ENCODE measurements at regions not wholly inside any gene's neighbourhood (a gene's known extent, or its start where the extent isn't known, plus 50 kb on each side); places are given as distances from the start of the nearest gene placed in this dataset.
"Not testable (repeated sequence)": the region's sequence is repeated elsewhere in the genome, so short reads cannot be mapped to it uniquely, and the experiment has no call there.

- DNase-seq: no peak
These were observed 262.0 kb downstream of the PLK2 start for GRCh38 chr5:58197875-58198274.

- DNase-seq: no peak
These were observed 268.4 kb downstream of the PLK2 start for GRCh38 chr5:58191443-58191842.

DNA sequence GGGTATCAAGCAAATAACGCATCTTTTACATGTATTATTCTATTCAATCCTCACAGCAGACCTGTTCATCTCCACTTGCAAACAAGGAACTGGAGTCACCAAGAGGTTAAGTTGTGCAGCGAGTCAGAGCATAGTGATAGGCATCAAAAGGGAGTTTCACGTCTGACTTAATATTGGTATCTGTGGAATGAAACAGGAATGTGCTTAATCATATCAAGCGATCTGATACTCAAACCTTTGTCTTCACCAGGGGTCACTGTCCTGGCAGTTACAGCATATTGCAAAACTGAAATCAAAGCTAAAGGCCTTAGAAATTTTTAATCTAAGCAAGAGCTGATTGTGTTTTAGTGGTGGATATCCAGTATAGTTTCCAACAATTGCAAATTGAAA lies 271.6 kb downstream of the PLK2 start:
- DNase-seq: no peak

- DNase-seq: no peak
These were observed 272.2 kb downstream of the PLK2 start for GRCh38 chr5:58187432-58188261.

DNA sequence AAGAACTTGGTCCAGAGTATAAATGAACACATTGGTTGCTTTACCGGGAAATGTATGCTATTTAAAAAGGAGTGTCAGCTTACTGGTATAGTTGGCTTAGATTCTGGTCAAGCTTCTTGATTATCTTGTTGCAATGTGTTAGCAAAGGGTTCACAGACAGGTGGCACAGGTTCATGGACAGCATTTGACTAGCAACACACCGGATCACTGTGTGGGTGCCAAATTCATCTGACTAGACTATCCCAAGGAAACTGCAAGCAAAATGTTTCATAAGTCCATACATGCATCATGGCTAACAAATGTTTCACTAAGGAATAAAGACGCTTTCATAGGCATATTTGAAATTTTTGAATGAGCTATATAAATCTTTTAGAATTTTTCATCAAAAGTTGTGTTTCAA lies 274.1 kb downstream of the PLK2 start:
- no peak for DNase-seq

DNA sequence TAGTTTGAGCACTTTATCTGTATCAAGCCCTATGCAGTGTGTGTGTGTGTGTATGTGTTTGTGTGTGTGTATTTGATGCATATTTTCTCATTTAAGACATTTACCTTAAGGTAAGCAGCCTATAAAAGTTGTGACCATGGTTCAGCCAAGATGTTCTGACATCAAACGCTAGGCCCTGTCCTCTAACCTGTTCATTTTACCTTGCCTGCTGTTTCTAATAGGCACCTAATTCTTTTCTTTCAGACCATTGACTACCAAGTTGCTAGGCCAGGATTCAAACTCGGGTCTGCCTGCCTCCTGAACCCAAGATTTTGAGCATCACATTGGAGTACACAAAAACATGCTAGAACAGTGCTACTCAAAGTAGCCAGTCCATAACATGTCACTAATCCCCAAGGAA lies 274.5 kb downstream of the PLK2 start:
- DNase-seq: no peak

DNA sequence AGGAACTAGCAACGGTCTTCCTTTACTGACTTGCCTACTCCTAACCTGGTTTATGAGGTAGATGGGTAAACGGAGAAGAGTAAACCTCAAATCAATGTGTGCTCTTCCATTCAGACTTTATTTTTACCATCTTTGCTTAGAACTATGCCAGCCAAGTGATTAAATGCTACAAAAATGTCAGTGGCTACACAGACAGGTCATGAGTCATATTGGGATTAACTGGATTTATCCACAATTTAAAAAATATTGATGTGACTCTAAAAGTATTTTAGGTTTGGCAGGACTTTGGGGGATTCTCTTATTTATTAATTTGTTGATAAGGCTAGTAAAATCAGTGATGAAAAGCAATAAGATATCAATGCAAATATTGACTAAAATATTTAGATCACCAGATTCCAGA lies 275.0 kb downstream of the PLK2 start:
- DNase-seq: no peak

GRCh38 chr5:58183786-58184085 lies 276.1 kb downstream of the PLK2 start:
- DNase-seq: no peak

- DNase-seq: no peak
These were observed 276.7 kb downstream of the PLK2 start for GRCh38 chr5:58183078-58183785.

DNA sequence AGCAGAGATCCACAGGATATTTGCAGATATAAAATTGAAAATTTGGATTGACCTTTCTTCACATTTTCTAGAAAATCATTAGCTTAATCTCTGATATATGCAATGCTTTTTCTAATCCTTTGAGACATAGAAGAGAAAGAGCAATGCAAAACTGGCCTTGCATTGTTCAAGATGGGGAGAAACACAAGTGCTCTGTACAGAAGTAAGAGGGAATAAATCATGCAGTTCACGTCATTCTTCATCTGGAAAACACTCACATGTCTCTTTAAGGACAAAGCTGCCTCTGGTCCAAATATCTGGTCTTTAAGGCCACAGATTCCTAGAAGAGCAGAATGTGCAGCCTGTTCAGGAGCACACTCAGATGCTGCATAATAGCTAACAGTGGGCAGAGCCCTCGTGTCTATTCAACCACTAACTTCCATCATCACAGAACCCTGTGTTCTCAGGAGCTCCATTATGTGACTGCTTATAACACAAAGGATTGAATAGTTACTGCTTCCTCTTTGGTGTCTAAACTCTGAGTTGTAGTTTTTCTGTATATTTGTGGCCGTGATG lies 277.5 kb downstream of the PLK2 start:
- no peak for DNase-seq

DNA sequence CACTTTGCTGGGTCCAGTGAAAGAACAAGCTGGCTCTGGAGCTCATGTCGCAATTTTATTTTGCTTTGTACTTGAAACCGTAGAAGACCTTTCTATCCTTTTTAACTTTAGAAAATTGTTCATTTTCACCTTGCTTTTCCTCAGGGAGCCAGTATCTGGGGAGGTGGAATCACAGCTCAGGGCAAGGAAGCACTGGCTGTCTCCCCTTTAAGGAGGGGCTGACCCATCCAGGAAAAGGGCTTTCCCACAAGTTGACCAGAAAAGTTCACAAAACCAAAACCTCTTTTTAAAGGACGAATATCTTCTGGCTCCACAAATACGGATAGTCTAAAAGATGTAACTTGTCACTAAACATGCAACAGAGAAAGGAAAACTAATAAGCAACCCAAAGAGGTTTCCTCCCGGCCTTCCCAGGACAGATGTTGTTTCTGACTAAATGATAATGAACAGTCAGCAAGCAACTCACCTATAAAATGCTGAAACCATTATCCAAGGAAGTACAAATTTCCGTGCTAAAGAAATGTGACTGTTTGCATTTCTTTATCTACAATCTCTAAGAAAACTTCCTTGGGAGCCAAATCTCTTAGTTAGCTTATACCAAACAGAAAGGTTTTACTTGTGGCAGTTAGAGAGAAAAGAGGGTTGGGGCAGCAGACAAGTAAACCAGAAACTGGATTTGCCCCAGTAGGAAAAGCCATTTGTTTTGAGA lies 278.2 kb downstream of the PLK2 start:
- no peak for DNase-seq

DNA sequence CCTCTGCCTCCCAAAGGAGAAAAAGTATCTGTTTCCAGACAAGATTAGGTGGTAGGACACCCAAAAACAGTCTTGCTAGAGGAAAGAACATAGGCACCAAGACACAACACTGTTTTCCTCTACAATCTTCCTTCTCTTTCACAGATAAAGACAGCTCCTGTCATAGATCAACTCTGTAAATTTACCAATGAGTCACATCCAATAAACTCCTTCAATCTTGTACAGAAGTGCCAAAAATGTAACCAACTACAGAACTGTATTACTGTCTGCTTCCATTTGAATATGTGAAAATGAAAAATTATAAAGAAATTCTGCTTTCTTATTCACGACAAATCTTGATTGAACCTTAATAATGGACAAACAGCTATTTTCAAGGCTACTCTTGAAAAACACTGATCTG lies 286.9 kb downstream of the PLK2 start:
- DNase-seq: no peak

DNA sequence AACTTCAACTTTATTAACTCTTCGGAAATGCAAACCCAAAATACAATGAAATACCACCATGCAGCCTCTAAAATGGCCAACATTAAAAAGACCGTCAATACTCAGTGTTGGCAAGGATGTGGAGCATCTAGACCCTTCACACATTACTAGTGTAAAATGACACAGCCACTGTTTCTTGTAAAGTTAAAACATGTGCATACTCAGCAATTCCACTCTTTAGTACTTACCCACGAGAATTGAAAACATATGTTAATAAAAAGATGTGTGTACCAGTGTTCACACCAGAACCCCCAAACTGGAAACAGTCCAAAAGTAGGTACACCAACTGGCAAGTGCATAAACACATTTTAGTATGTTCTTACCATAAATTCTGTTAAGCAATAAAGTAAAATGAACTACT lies 294.7 kb downstream of the PLK2 start:
- DNase-seq: no peak

- DNase-seq: not testable (repeated sequence)
These were observed 298.0 kb downstream of the PLK2 start for GRCh38 chr5:58161889-58162288.

- no peak for DNase-seq
These were observed 302.7 kb downstream of the PLK2 start for GRCh38 chr5:58156973-58157701.

- DNase-seq: no peak
These were observed 303.5 kb downstream of the PLK2 start for GRCh38 chr5:58156361-58156760.

DNA sequence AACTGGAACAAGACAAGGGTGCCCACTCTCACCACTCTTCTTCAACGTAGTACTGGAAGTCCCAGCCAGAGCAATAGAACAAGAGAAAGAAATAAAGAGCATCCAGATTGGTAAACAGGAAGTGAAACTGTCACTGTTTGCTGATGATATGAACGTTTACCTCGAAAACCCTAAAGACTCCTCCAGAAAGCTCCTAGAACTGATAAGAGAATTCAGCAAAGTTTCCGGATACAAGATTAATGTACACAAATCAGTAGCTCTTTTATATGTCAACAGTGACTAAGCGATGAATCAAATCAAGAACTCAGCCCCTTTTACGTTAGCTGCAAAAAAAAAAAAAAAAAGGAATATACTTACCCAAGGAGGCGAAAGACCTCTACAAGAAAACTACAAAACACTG lies 306.6 kb downstream of the PLK2 start:
- no peak for DNase-seq

DNA sequence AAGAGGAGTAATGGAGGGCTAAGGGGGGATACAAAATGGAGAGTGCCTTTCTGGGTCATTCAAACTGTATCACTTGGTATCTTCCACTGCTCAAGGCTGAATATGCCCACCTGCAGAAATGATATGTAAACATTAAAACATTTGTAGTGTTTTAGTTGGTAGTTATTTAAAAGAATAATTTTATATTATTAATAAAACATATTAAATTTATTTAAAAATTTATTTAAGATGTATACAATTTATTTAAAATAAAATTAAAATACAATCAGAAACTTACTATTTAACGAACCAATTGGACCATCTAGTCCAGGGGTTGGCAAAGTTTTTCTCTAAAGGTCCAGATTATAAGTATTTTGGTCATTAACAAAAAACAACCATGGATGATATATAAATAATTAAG lies 308.5 kb downstream of the PLK2 start:
- no peak for DNase-seq

DNA sequence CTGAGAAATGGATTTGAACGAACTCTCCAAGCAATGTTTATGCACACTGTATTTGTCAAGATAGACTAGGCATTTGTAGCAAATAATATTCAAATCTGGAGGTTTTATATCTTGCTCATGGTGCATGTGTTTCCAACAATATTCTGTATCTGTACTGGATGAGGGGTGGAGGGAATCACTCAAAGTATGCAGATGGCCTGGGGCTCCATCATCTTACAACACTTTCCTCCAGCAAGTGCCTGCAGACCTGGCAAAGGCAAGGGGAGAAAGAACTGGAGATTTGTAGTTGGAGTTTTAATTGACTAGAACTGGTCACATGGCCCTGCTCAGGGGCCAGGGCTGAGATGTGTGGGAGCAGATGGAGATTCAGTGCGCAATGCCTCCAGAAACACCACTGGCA lies 309.0 kb downstream of the PLK2 start:
- DNase-seq: no peak

- no peak for DNase-seq
These were observed 310.1 kb downstream of the PLK2 start for GRCh38 chr5:58149746-58150145.

GRCh38 chr5:58149345-58149744 lies 310.5 kb downstream of the PLK2 start:
- DNase-seq: no peak

- DNase-seq: no peak
These were observed 311.6 kb downstream of the PLK2 start for GRCh38 chr5:58148254-58148775.

GRCh38 chr5:58145397-58145934 lies 314.4 kb downstream of the PLK2 start:
- DNase-seq: no peak
